Dedifferentiated amniotic fluid mesenchymal stem cell (primary cell): ENCODE measurements at regions not wholly inside any gene's neighbourhood (a gene's known extent, or its start where the extent isn't known, plus 50 kb on each side); places are given as distances from the start of the nearest gene placed in this dataset.

ENCODE experiments used
- DNase-seq: peaks from one replicate; pipeline ENCODE4 v3.0.0-alpha.2; 2016; ENCODE audit errors: extremely low spot score

GRCh38 chr6:132096996-132097395 is 145.8 kb upstream of the CCN2 start:
- no peak for DNase-seq

GRCh38 chr6:132096245-132096644 is 145.1 kb upstream of the CCN2 start:
- DNase-seq, result no peak

- DNase-seq, result no peak
These were observed 138.0 kb upstream of the CCN2 start for GRCh38 chr6:132089173-132089572.

GRCh38 chr6:132088150-132088549 is 137.0 kb upstream of the CCN2 start:
- no peak for DNase-seq

- DNase-seq, result no peak
These were observed 136.2 kb upstream of the CCN2 start for GRCh38 chr6:132087391-132087790.

- no peak for DNase-seq
These were observed 134.6 kb upstream of the CCN2 start for GRCh38 chr6:132085731-132086130.

GRCh38 chr6:132084811-132085509 is 133.8 kb upstream of the CCN2 start:
- peak; percentile 95 for DNase-seq

- no peak for DNase-seq
These were observed 131.2 kb upstream of the CCN2 start for GRCh38 chr6:132082421-132082820.

- no peak for DNase-seq
These were observed 130.2 kb upstream of the CCN2 start for GRCh38 chr6:132081338-132081737.

GRCh38 chr6:132079286-132079685 is 128.1 kb upstream of the CCN2 start:
- no peak for DNase-seq

GRCh38 chr6:132076452-132076851 is 125.3 kb upstream of the CCN2 start:
- no peak for DNase-seq

- DNase-seq, result no peak
These were observed 121.7 kb upstream of the CCN2 start for GRCh38 chr6:132072831-132073230.

GRCh38 chr6:132072271-132072670 is 121.1 kb upstream of the CCN2 start:
- no peak for DNase-seq

- no peak for DNase-seq
These were observed 119.2 kb upstream of the CCN2 start for GRCh38 chr6:132070356-132070755.

GRCh38 chr6:132068766-132069165 is 117.6 kb upstream of the CCN2 start:
- no peak for DNase-seq

GRCh38 chr6:132067286-132067685 is 116.1 kb upstream of the CCN2 start:
- DNase-seq, result no peak

- DNase-seq, result no peak
These were observed 114.4 kb upstream of the CCN2 start for GRCh38 chr6:132065556-132065955.

- no peak for DNase-seq
These were observed 112.6 kb upstream of the CCN2 start for GRCh38 chr6:132063738-132064137.

- DNase-seq, result no peak
These were observed 112.0 kb upstream of the CCN2 start for GRCh38 chr6:132063204-132063603.

GRCh38 chr6:132062626-132063025 is 111.5 kb upstream of the CCN2 start:
- DNase-seq, result no peak

- DNase-seq, result no peak
These were observed 110.2 kb upstream of the CCN2 start for GRCh38 chr6:132061381-132061780.

GRCh38 chr6:132060591-132060990 is 109.4 kb upstream of the CCN2 start:
- DNase-seq, result peak; percentile 44

GRCh38 chr6:132058975-132059374 is 107.8 kb upstream of the CCN2 start:
- no peak for DNase-seq

- peak; percentile 57 for DNase-seq
These were observed 103.4 kb upstream of the CCN2 start for GRCh38 chr6:132054525-132054924.
